K562 (cell line): ENCODE measurements at regions not wholly inside any gene's neighbourhood (a gene's known extent, or its start where the extent isn't known, plus 50 kb on each side); places are given as distances from the start of the nearest gene placed in this dataset.

Experiments
- BCOR ChIP-seq: fragments of 450-650 bp; IDR thresholded peaks from 2 replicates; pipeline ENCODE4 v1.6.1; 2016
- CAMTA2 ChIP-seq: fragments of 250-450 bp; sonication (Bioruptor Pico); conservative IDR thresholded peaks from 2 replicates; pipeline ENCODE4 v1.5.1; 2022
- GATA2 ChIP-seq: sonication (generic); formaldehyde crosslinking; IDR thresholded peaks from 2 replicates; pipeline ENCODE4 v1.4.0; 2020; ENCODE audit warnings: mild to moderate bottlenecking, missing genetic modification reagents
- HDAC3 ChIP-seq: fragments of 450-650 bp; IDR thresholded peaks from 2 replicates; pipeline ENCODE4 v1.6.1; 2018; ENCODE audit warnings: borderline replicate concordance, mild to moderate bottlenecking, moderate library complexity; ENCODE audit not compliant: partially characterized antibody
- MEF2D ChIP-seq: conservative IDR thresholded peaks from 2 replicates; pipeline ENCODE4 v1.6.1; 2016; ENCODE audit warnings: low read depth, missing genetic modification characterization, missing compliant biosample characterization
- NCOA6 ChIP-seq: fragments of 450-650 bp; IDR thresholded peaks from 2 replicates; pipeline ENCODE4 v1.6.1; 2017; ENCODE audit warnings: mild to moderate bottlenecking
- NFIC ChIP-seq: fragments of 450-650 bp; IDR thresholded peaks from 2 replicates; pipeline ENCODE4 v1.6.1; 2017; ENCODE audit warnings: mild to moderate bottlenecking, inconsistent platforms
- SNRNP70 ChIP-seq: fragments of 200-400 bp; formaldehyde crosslinking; optimal IDR thresholded peaks from 2 replicates; pipeline ENCODE3; 2017; ENCODE audit warnings: low read depth, low read length
- ZNF124 ChIP-seq: sonication (generic); formaldehyde crosslinking; IDR thresholded peaks from 2 replicates; pipeline ENCODE4 v1.8.1; 2022; ENCODE audit warnings: missing genetic modification reagents
- ZNF311 ChIP-seq: fragments of 250-450 bp; sonication (Bioruptor Pico); IDR thresholded peaks from 2 replicates; pipeline ENCODE4 v1.4.0; 2020; ENCODE audit warnings: mild to moderate bottlenecking, moderate library complexity
- TF ChIP-seq, protein P1 (sequence below): fragments of 450-650 bp; IDR thresholded peaks from 2 replicates; pipeline ENCODE4 v1.6.1; 2016; ENCODE audit warnings: low read depth, mild to moderate bottlenecking, moderate library complexity
- TF ChIP-seq, protein P2 (sequence below): fragments of 250-450 bp; sonication (Bioruptor Pico); IDR thresholded peaks from 2 replicates; pipeline ENCODE4 v1.4.0; 2020; ENCODE audit warnings: mild to moderate bottlenecking, moderate library complexity
- TF ChIP-seq, protein P3 (sequence below): IDR thresholded peaks from 2 replicates; pipeline ENCODE4 v1.6.1; 2014; ENCODE audit warnings: antibody characterized with exemption
- TF ChIP-seq, protein P4 (sequence below), 2 experiments: fragments of 450-650 bp; conservative IDR thresholded peaks; 2 replicates each; pipeline ENCODE4 v1.6.1; 2017; ENCODE audit warnings: mild to moderate bottlenecking in 2 of 2, moderate library complexity in 2 of 2
- TF ChIP-seq, protein P5 (sequence below): fragments of 250-450 bp; sonication (Bioruptor Pico); IDR thresholded peaks from 2 replicates; pipeline ENCODE4 v1.8.0; 2022; ENCODE audit warnings: moderate library complexity, mild to moderate bottlenecking, inconsistent platforms
- TF ChIP-seq, protein P6 (sequence below): IDR thresholded peaks from 2 replicates; pipeline ENCODE4 v1.6.1; 2012; ENCODE audit warnings: low read depth, low read length, improper control_type of control experiment, borderline replicate concordance
- TF ChIP-seq, protein P7 (sequence below), 2 experiments: IDR thresholded peaks in 1 of 2; conservative IDR thresholded peaks in 1 of 2; 2 replicates each; pipeline ENCODE4 v1.6.1; 2016; ENCODE audit warnings: low read depth in 2 of 2, mild to moderate bottlenecking in 1 of 2, missing compliant biosample characterization in 1 of 2, missing genetic modification characterization in 1 of 2, moderate library complexity in 1 of 2

DNA sequence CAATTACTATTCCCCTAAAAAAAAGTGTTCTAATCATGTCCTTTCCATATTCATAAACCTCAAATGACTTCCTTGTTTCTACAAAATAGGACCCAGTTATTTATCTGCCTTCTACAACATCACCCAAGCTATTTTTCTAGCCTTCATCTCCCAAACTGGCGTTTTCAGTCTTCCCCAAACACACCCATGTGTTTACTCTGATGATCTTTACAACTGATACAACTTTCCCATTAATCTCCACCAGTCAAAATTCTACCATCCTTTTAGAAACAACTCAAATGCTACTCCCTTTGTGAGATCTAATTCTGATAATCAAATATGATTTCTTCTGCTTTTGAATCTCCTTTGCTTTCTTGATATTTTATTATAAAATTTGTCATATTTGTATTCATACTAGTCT, 114.5 kb downstream of the DUSP6 start (continued):
- TF ChIP-seq ZNF124 (CRISPR knock-in tag) (no peak), GATA2 (CRISPR knock-in tag) (no peak), NCOA6 (no peak), SNRNP70 (no peak), HDAC3 (no peak), MEF2D (tag) (peak; percentile 52; the same call in 1 of the 2 replicates), CAMTA2 (CRISPR knock-in tag) (no peak), NFIC (no peak), BCOR (no peak), ZNF311 (CRISPR knock-in tag) (0 out of 2 replicates have a peak, but pooled peaks have one; percentile 12)
- TF ChIP-seq, protein P1, sequence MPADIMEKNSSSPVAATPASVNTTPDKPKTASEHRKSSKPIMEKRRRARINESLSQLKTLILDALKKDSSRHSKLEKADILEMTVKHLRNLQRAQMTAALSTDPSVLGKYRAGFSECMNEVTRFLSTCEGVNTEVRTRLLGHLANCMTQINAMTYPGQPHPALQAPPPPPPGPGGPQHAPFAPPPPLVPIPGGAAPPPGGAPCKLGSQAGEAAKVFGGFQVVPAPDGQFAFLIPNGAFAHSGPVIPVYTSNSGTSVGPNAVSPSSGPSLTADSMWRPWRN: no peak
- TF ChIP-seq, protein P2, sequence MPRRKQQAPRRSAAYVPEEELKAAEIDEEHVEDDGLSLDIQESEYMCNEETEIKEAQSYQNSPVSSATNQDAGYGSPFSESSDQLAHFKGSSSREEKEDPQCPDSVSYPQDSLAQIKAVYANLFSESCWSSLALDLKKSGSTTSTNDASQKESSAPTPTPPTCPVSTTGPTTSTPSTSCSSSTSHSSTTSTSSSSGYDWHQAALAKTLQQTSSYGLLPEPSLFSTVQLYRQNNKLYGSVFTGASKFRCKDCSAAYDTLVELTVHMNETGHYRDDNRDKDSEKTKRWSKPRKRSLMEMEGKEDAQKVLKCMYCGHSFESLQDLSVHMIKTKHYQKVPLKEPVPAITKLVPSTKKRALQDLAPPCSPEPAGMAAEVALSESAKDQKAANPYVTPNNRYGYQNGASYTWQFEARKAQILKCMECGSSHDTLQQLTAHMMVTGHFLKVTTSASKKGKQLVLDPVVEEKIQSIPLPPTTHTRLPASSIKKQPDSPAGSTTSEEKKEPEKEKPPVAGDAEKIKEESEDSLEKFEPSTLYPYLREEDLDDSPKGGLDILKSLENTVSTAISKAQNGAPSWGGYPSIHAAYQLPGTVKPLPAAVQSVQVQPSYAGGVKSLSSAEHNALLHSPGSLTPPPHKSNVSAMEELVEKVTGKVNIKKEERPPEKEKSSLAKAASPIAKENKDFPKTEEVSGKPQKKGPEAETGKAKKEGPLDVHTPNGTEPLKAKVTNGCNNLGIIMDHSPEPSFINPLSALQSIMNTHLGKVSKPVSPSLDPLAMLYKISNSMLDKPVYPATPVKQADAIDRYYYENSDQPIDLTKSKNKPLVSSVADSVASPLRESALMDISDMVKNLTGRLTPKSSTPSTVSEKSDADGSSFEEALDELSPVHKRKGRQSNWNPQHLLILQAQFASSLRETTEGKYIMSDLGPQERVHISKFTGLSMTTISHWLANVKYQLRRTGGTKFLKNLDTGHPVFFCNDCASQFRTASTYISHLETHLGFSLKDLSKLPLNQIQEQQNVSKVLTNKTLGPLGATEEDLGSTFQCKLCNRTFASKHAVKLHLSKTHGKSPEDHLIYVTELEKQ (CRISPR knock-in tag): no peak
- TF ChIP-seq, protein P3, sequence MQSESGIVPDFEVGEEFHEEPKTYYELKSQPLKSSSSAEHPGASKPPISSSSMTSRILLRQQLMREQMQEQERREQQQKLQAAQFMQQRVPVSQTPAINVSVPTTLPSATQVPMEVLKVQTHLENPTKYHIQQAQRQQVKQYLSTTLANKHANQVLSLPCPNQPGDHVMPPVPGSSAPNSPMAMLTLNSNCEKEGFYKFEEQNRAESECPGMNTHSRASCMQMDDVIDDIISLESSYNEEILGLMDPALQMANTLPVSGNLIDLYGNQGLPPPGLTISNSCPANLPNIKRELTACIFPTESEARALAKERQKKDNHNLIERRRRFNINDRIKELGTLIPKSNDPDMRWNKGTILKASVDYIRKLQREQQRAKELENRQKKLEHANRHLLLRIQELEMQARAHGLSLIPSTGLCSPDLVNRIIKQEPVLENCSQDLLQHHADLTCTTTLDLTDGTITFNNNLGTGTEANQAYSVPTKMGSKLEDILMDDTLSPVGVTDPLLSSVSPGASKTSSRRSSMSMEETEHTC: no peak
- TF ChIP-seq, protein P4, sequence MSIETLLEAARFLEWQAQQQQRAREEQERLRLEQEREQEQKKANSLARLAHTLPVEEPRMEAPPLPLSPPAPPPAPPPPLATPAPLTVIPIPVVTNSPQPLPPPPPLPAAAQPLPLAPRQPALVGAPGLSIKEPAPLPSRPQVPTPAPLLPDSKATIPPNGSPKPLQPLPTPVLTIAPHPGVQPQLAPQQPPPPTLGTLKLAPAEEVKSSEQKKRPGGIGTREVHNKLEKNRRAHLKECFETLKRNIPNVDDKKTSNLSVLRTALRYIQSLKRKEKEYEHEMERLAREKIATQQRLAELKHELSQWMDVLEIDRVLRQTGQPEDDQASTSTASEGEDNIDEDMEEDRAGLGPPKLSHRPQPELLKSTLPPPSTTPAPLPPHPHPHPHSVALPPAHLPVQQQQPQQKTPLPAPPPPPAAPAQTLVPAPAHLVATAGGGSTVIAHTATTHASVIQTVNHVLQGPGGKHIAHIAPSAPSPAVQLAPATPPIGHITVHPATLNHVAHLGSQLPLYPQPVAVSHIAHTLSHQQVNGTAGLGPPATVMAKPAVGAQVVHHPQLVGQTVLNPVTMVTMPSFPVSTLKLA (conservative IDR thresholded peaks at IDR 0.05): no peak
- TF ChIP-seq, protein P5, sequence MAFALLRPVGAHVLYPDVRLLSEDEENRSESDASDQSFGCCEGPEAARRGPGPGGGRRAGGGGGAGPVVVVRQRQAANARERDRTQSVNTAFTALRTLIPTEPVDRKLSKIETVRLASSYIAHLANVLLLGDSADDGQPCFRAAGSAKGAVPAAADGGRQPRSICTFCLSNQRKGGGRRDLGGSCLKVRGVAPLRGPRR (CRISPR knock-in tag): no peak
- TF ChIP-seq, protein P6, sequence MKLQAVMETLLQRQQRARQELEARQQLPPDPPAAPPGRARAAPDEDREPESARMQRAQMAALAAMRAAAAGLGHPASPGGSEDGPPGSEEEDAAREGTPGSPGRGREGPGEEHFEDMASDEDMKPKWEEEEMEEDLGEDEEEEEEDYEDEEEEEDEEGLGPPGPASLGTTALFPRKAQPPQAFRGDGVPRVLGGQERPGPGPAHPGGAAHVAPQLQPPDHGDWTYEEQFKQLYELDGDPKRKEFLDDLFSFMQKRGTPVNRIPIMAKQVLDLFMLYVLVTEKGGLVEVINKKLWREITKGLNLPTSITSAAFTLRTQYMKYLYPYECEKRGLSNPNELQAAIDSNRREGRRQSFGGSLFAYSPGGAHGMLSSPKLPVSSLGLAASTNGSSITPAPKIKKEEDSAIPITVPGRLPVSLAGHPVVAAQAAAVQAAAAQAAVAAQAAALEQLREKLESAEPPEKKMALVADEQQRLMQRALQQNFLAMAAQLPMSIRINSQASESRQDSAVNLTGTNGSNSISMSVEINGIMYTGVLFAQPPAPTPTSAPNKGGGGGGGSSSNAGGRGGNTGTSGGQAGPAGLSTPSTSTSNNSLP: no peak
- TF ChIP-seq, protein P7, sequence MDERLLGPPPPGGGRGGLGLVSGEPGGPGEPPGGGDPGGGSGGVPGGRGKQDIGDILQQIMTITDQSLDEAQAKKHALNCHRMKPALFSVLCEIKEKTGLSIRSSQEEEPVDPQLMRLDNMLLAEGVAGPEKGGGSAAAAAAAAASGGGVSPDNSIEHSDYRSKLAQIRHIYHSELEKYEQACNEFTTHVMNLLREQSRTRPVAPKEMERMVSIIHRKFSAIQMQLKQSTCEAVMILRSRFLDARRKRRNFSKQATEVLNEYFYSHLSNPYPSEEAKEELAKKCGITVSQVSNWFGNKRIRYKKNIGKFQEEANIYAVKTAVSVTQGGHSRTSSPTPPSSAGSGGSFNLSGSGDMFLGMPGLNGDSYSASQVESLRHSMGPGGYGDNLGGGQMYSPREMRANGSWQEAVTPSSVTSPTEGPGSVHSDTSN (CRISPR knock-in tag; IDR thresholded peaks at IDR 0.05; ENCODE audit: low read depth): no peak
- TF ChIP-seq, protein P7 (tag; conservative IDR thresholded peaks at IDR 0.05; ENCODE audit: low read depth): peak; percentile 59
